ENCODE measurements at regions not wholly inside any gene's neighbourhood (a gene's known extent, or its start where the extent isn't known, plus 50 kb on each side); places are given as distances from the start of the nearest gene placed in this dataset.
"Not testable (repeated sequence)": the region's sequence is repeated elsewhere in the genome, so short reads cannot be mapped to it uniquely, and the experiment has no call there.

- not testable (repeated sequence) for TF ChIP-seq CTCF, POLR2A (IDR thresholded peaks at IDR 0.05)
Observed at GRCh38 chr4:149181459-149181858, 634.2 kb downstream of the IQCM start.
